DND-41 (cell line): ENCODE measurements at regions not wholly inside any gene's neighbourhood (a gene's known extent, or its start where the extent isn't known, plus 50 kb on each side); places are given as distances from the start of the nearest gene placed in this dataset.

Experiments used
- EZH2 ChIP-seq: IDR thresholded peaks from 3 replicates; pipeline ENCODE4 v1.6.1; 2012; ENCODE audit warnings: borderline replicate concordance, low read depth, mild to moderate bottlenecking, moderate library complexity, low read length, inconsistent platforms; ENCODE audit not compliant: severe bottlenecking
- TF ChIP-seq, protein P1 (sequence below): IDR thresholded peaks from 2 replicates; pipeline ENCODE4 v1.5.1; 2012; ENCODE audit warnings: borderline replicate concordance, low read length, moderate library complexity, mild to moderate bottlenecking; ENCODE audit not compliant: poor library complexity, severe bottlenecking; ENCODE audit errors: extremely low read depth

DNA sequence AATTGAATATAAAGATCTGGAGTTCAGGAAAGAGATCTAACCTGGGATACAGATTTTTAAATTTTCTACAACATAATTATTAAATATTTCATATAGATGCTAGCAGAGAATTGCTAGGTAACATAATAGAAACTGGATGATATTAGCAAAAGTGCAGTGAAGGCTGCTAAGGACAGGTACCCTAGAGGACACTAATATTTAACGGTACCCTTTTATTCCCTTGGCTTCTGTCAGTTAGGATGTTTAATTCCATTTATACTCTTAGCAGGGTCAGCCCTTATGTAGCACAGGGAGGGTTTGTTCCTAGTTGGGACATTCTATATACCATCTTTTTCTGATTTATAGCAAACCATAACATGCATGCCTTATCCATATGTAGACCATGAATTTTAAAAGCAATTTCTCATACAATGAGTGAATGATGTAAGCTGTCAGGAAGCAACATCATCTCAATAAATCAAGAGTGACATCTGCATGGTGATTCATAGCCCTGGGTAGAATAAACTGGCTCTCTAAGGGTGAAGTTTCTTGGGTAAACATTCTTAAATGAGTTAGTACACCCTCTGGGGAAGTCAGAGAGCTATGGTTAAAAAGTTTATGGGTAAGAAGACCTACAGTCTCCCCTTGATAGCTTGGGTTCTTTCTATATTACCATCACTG, 404.4 kb upstream of the MGAT4C start:
- TF ChIP-seq, protein P1, sequence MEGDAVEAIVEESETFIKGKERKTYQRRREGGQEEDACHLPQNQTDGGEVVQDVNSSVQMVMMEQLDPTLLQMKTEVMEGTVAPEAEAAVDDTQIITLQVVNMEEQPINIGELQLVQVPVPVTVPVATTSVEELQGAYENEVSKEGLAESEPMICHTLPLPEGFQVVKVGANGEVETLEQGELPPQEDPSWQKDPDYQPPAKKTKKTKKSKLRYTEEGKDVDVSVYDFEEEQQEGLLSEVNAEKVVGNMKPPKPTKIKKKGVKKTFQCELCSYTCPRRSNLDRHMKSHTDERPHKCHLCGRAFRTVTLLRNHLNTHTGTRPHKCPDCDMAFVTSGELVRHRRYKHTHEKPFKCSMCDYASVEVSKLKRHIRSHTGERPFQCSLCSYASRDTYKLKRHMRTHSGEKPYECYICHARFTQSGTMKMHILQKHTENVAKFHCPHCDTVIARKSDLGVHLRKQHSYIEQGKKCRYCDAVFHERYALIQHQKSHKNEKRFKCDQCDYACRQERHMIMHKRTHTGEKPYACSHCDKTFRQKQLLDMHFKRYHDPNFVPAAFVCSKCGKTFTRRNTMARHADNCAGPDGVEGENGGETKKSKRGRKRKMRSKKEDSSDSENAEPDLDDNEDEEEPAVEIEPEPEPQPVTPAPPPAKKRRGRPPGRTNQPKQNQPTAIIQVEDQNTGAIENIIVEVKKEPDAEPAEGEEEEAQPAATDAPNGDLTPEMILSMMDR, result no peak
- no peak for TF ChIP-seq EZH2
